LNCaP clone FGC (cell line): ENCODE measurements at regions not wholly inside any gene's neighbourhood (a gene's known extent, or its start where the extent isn't known, plus 50 kb on each side); places are given as distances from the start of the nearest gene placed in this dataset.

Experiments used
- DNase-seq: peaks from one replicate; pipeline ENCODE4 v3.0.0-alpha.2; 2011; ENCODE audit warnings: low read depth
- H3K4me3 ChIP-seq: 2 replicates; pipeline ENCODE4 v1.5.1; 2011; ENCODE audit warnings: mild to moderate bottlenecking, low read depth, low read length, control low read depth
- TF ChIP-seq, protein P1 (sequence below): IDR thresholded peaks from 2 replicates; pipeline ENCODE4 v1.5.1; 2012; ENCODE audit warnings: mild to moderate bottlenecking; ENCODE audit not compliant: control insufficient read depth, insufficient read depth; ENCODE audit errors: extremely low read depth

DNA sequence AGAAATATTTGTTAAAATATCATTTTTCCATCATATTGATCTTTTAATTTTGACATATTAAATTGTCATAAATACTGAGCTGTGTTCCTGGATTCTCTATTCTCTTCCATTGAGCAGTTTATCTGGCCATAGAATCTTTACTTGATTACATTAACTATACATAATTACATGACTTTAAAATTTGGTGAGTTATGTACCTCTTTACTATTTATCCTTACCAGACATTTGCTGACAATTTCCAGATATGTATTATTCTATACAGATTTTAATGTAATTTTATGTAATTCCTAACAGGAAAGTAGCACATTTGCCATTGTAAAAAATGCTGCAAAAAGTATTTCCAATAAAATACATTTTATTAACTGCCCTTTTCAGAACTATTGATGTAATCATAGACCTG, 770.3 kb downstream of the KCTD16 start:
- TF ChIP-seq, protein P1, sequence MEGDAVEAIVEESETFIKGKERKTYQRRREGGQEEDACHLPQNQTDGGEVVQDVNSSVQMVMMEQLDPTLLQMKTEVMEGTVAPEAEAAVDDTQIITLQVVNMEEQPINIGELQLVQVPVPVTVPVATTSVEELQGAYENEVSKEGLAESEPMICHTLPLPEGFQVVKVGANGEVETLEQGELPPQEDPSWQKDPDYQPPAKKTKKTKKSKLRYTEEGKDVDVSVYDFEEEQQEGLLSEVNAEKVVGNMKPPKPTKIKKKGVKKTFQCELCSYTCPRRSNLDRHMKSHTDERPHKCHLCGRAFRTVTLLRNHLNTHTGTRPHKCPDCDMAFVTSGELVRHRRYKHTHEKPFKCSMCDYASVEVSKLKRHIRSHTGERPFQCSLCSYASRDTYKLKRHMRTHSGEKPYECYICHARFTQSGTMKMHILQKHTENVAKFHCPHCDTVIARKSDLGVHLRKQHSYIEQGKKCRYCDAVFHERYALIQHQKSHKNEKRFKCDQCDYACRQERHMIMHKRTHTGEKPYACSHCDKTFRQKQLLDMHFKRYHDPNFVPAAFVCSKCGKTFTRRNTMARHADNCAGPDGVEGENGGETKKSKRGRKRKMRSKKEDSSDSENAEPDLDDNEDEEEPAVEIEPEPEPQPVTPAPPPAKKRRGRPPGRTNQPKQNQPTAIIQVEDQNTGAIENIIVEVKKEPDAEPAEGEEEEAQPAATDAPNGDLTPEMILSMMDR = no peak
- H3K4me3 ChIP-seq = no peak overlapping the region
- no peak for DNase-seq

DNA sequence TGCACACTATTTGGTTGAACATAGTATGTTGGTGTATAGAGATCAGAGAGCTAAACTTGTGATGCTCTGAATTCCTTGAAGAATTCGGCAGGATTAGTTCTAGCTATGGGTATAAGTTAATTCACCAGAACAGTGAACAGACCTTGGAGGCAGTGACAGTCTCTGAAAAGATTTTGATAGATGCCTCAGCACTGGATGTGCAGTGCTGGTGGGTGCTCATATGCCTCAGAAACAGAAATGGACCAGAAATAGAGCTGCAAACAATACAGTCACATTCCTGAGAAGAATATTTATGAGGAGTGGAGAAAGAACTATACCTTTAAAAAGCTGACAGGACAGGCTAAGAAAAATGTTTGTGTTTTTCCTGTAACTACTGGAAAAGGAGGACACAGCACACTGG, 747.7 kb downstream of the KCTD16 start:
- TF ChIP-seq, protein P1 = no peak
- no peak overlapping the region for H3K4me3 ChIP-seq
- DNase-seq = no peak

DNA sequence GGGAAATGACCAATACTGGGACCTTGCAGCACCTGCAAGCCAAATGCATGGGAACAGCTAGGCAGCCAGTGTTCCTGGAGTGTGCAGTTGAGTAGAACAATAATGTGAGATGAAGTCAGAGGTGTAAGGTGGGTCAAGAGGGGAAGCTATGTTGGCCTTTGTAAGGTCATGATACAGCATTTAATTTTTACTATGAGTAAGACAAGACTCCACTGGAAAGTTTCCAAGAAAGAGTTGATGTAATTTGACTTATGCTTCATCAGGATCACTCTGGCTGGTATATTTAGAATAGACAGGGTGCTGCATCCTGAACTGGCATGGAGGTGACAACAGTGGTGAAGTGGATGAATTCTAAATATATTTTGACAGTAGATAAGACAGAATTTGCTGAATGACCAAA, 744.8 kb downstream of the KCTD16 start:
- no peak for DNase-seq
- TF ChIP-seq, protein P1 = no peak

DNA sequence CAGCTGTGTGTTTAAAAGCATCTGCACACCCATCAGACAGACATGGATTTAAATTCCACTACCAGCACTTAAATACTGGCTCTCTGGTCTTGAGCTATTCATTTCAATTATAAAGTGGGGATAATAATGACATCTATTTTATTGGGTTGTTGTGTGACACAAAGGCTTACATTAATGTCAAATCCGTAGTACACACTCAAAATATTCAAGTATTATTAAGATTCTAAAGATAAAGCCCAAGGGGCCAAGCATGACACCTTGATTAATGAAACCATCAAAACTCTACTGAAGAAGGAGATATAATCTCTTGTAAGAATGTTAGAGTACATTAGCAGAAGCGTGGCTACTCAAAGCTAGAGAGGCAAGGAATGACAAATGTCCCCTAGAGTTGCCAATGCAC, 743.0 kb downstream of the KCTD16 start:
- no peak overlapping the region for H3K4me3 ChIP-seq
- TF ChIP-seq, protein P1 = no peak
- no peak for DNase-seq

More for the DNA sequence above, 744.8 kb downstream of the KCTD16 start:
- no peak overlapping the region for H3K4me3 ChIP-seq

DNA sequence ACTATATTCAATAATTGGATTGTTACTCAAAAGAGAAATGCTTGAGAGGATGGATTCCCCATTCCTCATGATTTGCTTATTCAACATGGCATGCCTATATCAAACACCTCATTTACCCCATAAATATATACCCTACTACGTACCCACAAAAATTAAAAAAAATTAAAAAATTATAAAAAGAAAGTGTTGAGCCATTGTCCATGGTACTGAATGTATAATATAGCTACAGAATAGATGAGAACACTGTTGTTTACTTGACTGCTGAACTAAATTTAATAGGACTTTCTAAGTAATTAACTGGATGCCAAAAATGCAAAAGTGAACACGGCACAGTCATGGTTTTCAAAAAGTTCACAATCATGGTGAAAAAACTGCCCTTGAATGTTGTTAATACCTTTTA, 725.8 kb downstream of the KCTD16 start:
- no peak for DNase-seq
- TF ChIP-seq, protein P1 = no peak
- no peak overlapping the region for H3K4me3 ChIP-seq

DNA sequence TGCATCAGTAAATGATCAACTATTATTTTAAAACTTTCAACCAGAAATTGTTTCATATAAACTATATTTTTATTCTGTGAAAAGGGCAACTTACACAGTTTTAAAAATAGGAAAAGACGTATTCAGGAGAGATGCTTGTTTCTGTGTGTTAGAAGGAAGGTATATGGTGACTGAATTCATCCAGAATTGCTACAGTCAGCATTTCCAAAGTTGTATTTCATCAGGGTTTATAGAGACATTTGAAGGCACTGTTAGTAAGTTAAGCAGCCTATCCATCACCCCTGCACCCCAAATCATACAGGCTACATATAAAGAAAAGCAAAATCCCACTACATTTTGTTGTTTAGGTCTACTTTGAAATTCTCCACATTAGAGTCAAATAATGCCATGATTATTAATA, 716.0 kb downstream of the KCTD16 start:
- no peak overlapping the region for H3K4me3 ChIP-seq
- DNase-seq = no peak
- TF ChIP-seq, protein P1 = no peak

DNA sequence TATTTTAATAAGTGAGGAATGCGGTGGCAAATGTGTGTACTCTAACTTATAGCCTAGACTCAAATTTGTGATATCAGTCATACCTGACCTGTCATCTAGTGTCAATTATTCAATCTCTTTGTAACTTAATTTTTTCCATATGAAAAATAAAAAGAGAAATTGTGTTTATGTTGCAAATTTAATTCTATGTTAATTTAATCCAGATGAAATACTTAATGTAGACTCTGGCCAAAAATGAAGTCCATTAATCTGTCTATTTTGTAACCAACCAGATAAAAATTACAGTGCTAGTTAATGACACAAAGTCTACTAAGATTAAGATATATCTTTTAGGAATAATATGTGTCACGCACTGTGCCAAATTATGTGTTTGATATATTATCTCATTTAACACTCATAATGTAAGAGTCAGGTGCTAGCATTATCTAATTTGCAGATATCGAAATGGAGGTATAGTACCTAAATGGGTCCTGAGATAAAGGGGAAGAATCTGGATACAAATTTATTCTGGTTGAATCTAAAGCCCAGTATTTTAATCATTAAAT, 712.1 kb downstream of the KCTD16 start:
- TF ChIP-seq, protein P1 = no peak

More for the DNA sequence above, 712.1 kb downstream of the KCTD16 start:
- H3K4me3 ChIP-seq = no peak overlapping the region
- no peak for DNase-seq
